Gastrocnemius medialis (tissue), 4 donors: ENCODE measurements at regions not wholly inside any gene's neighbourhood (a gene's known extent, or its start where the extent isn't known, plus 50 kb on each side); places are given as distances from the start of the nearest gene placed in this dataset.

Experiments
- ATAC-seq, 2 donors: fragments of 150-250 bp; one replicate each; pipeline ENCODE4 v1.9.1; 2016
- DNase-seq, 2 donors: peaks; one replicate each; pipeline ENCODE4 v3.0.0-alpha.2; 2019
- H3K27ac ChIP-seq, 4 donors: fragments of 200-600 bp; sonication (generic); 1 replicate in 1 of 4; 2 replicates in 3 of 4; pipeline ENCODE4 v1.5.1; 2016 to 2018; ENCODE audit warnings: mild to moderate bottlenecking in 2 of 4, moderate library complexity in 1 of 4
- H3K27me3 ChIP-seq, 3 donors: fragments of 200-600 bp; sonication (generic) in 2 of 3; 1 replicate in 1 of 3; 2 replicates in 2 of 3; pipeline versions ENCODE4 v1.5.1 to v1.6.0; 2016 to 2019; ENCODE audit warnings: mild to moderate bottlenecking in 1 of 3, moderate library complexity in 1 of 3
- H3K36me3 ChIP-seq, 2 donors: fragments of 200-600 bp; sonication (generic) in 1 of 2; one replicate each; pipeline ENCODE4 v1.5.1; 2017 to 2018
- H3K4me1 ChIP-seq, 2 donors: fragments of 200-600 bp; sonication (generic) in 1 of 2; one replicate each; pipeline ENCODE4 v1.5.1; 2016 to 2017; ENCODE audit warnings: mild to moderate bottlenecking in 2 of 2
- H3K4me3 ChIP-seq, 4 donors: fragments of 200-600 bp; sonication (generic) in 3 of 4; 1 replicate in 1 of 4; 2 replicates in 3 of 4; pipeline ENCODE4 v1.5.1; 2016 to 2019; ENCODE audit warnings: mild to moderate bottlenecking in 2 of 4
- H3K9me3 ChIP-seq, 3 donors: fragments of 200-600 bp; sonication (generic) in 2 of 3; 1 replicate in 1 of 3; 2 replicates in 2 of 3; pipeline ENCODE4 v1.5.1; 2016 to 2019
- CTCF ChIP-seq, 5 experiments: fragments of 450-650 bp in 3 of 5; fragments of 200-600 bp in 2 of 5; sonication (generic) in 2 of 5; IDR thresholded peaks in 4 of 5; conservative IDR thresholded peaks in 1 of 5; 1 replicate in 4 of 5; 2 replicates in 1 of 5; pipeline ENCODE4 v1.5.1; 2016 to 2019; ENCODE audit warnings: antibody characterized with exemption in 5 of 5, mild to moderate bottlenecking in 3 of 5, moderate library complexity in 3 of 5
- POLR2A ChIP-seq, 2 donors: fragments of 450-650 bp; IDR thresholded peaks; one replicate each; pipeline ENCODE4 v1.6.1; 2017; ENCODE audit warnings: antibody characterized with exemption in 2 of 2, mild to moderate bottlenecking in 2 of 2, moderate library complexity in 2 of 2
- in situ Hi-C, 4 donors: fragments of 200-750 bp; cut with MboI; loops; one replicate each; pipeline versions ENCODE4 v1.15.0 to v1.8.0; 2017; ENCODE audit warnings: low sequenced_read_pairs in 4 of 4
- intact Hi-C: fragments of 100-400 bp; cut with DNase I; formaldehyde crosslinking; loops from one replicate; pipeline ENCODE4 v1.15.1; 2023; ENCODE audit warnings: low total_unique reads

DNA sequence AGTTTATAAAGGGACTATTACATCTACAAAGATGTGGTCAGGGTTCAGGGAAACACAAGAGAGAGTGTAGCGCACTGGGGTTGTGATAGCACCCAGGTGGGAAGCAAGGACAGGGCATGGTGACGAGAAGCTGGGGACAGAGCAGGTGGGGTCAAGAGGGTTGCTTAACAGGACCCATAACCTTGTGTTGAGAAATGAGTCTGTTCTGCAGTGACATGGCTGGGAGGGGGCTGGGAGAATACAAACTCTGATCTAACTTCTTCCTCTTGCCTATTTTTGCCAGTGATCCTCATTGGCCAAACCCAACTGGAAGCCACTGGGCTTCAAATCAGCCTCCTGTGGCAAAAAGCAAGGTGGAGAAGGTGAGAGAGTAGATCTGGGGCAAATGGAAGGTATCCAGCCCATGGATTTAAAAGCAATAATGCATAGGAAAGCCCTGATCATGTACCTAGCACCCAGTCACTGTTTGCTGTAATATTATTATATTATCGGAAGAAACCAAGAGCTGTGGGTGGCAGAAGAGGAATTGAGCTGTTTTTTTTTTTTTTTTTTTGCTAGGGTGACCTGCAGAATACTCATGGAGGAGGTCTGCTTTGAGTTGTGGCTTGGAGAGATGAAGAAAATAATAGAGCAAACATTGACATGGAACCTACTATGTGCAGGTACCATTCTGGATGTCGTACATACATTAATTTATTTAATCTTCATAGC lies 76.9 kb upstream of the ZFHX3 start:
- H3K27ac ChIP-seq: no peak overlapping the region
- no peak overlapping the region for H3K4me3 ChIP-seq
- no peaks in the 10 kb centered on the region for H3K9me3 ChIP-seq
- H3K27me3 ChIP-seq: no peaks in the 10 kb centered on the region
- no peak for TF ChIP-seq POLR2A (IDR thresholded peaks at IDR 0.05)
- TF ChIP-seq CTCF (IDR thresholded peaks at IDR 0.05 in 4 of 5, conservative IDR thresholded peaks at IDR 0.05 in 1 of 5): no peak
- no peaks in the 10 kb centered on the region for H3K4me1 ChIP-seq
- intact Hi-C loops: no loop called here
- DNase-seq (no peak), ATAC-seq (no peak)
- H3K36me3 ChIP-seq: no peaks in the 10 kb centered on the region
- in situ Hi-C loops: no loop called here

- no peak for ATAC-seq
- H3K9me3 ChIP-seq: no peaks in the 10 kb centered on the region
- no peaks in the 10 kb centered on the region for H3K36me3 ChIP-seq
- intact Hi-C loops (no loop called here), in situ Hi-C loops (no loop called here)
- no peaks in the 10 kb centered on the region for H3K27me3 ChIP-seq
- H3K4me1 ChIP-seq: no peaks in the 10 kb centered on the region
- no peak overlapping the region for H3K27ac ChIP-seq
- TF ChIP-seq CTCF (IDR thresholded peaks at IDR 0.05 in 4 of 5, conservative IDR thresholded peaks at IDR 0.05 in 1 of 5) (no peak), POLR2A (IDR thresholded peaks at IDR 0.05) (no peak)
- no peak for DNase-seq
- H3K4me3 ChIP-seq: no peak overlapping the region
Observed at GRCh38 chr16:73124097-73124652, 76.2 kb upstream of the ZFHX3 start.

DNA sequence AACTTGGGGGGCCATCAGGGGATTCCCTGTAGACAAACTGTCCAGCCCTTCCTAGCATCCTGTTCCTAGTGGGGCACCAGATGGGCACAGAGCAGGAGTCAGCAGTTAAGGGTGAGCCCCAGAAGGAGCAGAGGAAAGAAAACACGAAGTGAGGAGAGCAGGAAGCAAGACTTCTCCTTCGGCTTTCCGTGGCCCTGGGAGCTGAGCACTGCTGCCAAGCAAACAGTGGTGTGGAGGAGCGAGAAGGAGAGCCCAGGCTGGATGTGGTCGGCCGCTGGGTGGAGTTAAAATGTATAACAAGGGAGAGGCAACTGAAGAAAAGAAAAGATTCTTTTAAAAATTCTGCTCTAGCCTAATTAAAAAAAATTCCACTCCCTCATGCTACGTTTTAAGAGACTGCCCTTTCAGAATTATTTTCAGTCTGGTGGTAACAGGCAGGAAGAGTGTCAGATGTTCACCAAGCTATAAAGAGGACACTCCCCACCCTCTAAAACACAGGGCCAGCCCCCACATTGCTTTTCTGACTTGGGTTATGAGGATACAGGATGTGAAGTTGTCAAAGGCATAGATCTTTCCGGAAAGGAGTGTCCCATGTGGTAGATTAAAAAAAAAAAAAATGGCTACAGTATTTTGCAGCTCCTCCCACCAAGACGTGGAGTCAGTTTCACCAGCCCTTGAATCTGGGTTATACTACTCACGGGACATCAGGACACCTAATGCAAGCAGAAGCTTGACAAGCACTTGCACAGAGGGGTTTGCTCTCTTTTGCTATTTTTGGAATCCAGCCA lies 74.9 kb upstream of the ZFHX3 start:
- peak overlapping the region in 2 of 4 donors; percentile 9 to 11 for H3K27ac ChIP-seq
- no peaks in the 10 kb centered on the region for H3K36me3 ChIP-seq
- intact Hi-C loops (no loop called here), in situ Hi-C loops (no loop called here)
- H3K4me3 ChIP-seq: no peak overlapping the region
- ATAC-seq: peak in 1 of 2 donors; percentile 18
- no peaks in the 10 kb centered on the region for H3K27me3 ChIP-seq
- peaks cover 0 to 2% (median 0%) of the 10 kb centered on the region in 3 donors for H3K9me3 ChIP-seq
- H3K4me1 ChIP-seq: no peaks in the 10 kb centered on the region
- TF ChIP-seq CTCF (IDR thresholded peaks at IDR 0.05 in 4 of 5, conservative IDR thresholded peaks at IDR 0.05 in 1 of 5): no peak
- TF ChIP-seq POLR2A (IDR thresholded peaks at IDR 0.05): no peak
- peak; percentile 13 to 20 for DNase-seq

GRCh38 chr16:73116576-73116975 lies 68.6 kb upstream of the ZFHX3 start:
- Histone ChIP-seq H3K36me3 (no peaks in the 10 kb centered on the region), H3K4me3 (no peak overlapping the region), H3K4me1 (no peaks in the 10 kb centered on the region), H3K27ac (no peak overlapping the region), H3K9me3 (peaks cover 0 to 4% (median 0%) of the 10 kb centered on the region in 3 donors), H3K27me3 (no peaks in the 10 kb centered on the region)
- intact Hi-C loops: no loop called here
- ATAC-seq (no peak), DNase-seq (no peak)
- TF ChIP-seq POLR2A (IDR thresholded peaks at IDR 0.05) (no peak), CTCF (IDR thresholded peaks at IDR 0.05 in 4 of 5, conservative IDR thresholded peaks at IDR 0.05 in 1 of 5) (no peak)
- in situ Hi-C loops: no loop called here
